ENCODE measurements at regions not wholly inside any gene's neighbourhood (a gene's known extent, or its start where the extent isn't known, plus 50 kb on each side); places are given as distances from the start of the nearest gene placed in this dataset.
A peak's percentile ranks its signal among the peaks of the same experiment; 100 is the strongest.

GRCh38 chr3:185306847-185307246 lies 53.0 kb upstream of the EHHADH start:
- TF ChIP-seq FOXM1 (IDR thresholded peaks at IDR 0.05; ENCODE audit: borderline replicate concordance, low read depth) (no peak), NFIC (IDR thresholded peaks at IDR 0.05) (no peak), TAF1 (IDR thresholded peaks at IDR 0.05; ENCODE audit: low read depth) (no peak), EGR1 (IDR thresholded peaks at IDR 0.05) (no peak), CEBPB (IDR thresholded peaks at IDR 0.05) (no peak), RAD21 (IDR thresholded peaks at IDR 0.05; ENCODE audit: low read depth) (no peak), MAX (IDR thresholded peaks at IDR 0.05) (no peak), TEAD4 (IDR thresholded peaks at IDR 0.05) (no peak), USF1 (IDR thresholded peaks at IDR 0.05) (no peak), EP300 (IDR thresholded peaks at IDR 0.05; ENCODE audit: borderline replicate concordance) (no peak), YY1 (IDR thresholded peaks at IDR 0.05; ENCODE audit: low read depth) (no peak), CREB1 (IDR thresholded peaks at IDR 0.05; ENCODE audit: low read depth) (no peak), TCF12 (IDR thresholded peaks at IDR 0.05; ENCODE audit: low read depth) (no peak), REST (IDR thresholded peaks at IDR 0.05; ENCODE audit: low read depth) (no peak), ZBTB7A (IDR thresholded peaks at IDR 0.05; ENCODE audit: low read depth) (no peak)

- TF ChIP-seq EP300 (IDR thresholded peaks at IDR 0.05; ENCODE audit: borderline replicate concordance) (no peak), FOXM1 (IDR thresholded peaks at IDR 0.05; ENCODE audit: borderline replicate concordance, low read depth) (no peak), TAF1 (IDR thresholded peaks at IDR 0.05; ENCODE audit: low read depth) (no peak), MAX (IDR thresholded peaks at IDR 0.05) (no peak), CREB1 (IDR thresholded peaks at IDR 0.05; ENCODE audit: low read depth) (no peak), TCF12 (IDR thresholded peaks at IDR 0.05; ENCODE audit: low read depth) (no peak), CEBPB (IDR thresholded peaks at IDR 0.05) (peak; percentile 9; the same call in 1 of the 2 replicates), RAD21 (IDR thresholded peaks at IDR 0.05; ENCODE audit: low read depth) (peak; percentile 74), ZBTB7A (IDR thresholded peaks at IDR 0.05; ENCODE audit: low read depth) (no peak), NFIC (IDR thresholded peaks at IDR 0.05) (no peak), REST (IDR thresholded peaks at IDR 0.05; ENCODE audit: low read depth) (no peak), EGR1 (IDR thresholded peaks at IDR 0.05) (no peak), USF1 (IDR thresholded peaks at IDR 0.05) (no peak), TEAD4 (IDR thresholded peaks at IDR 0.05) (no peak), YY1 (IDR thresholded peaks at IDR 0.05; ENCODE audit: low read depth) (no peak)
Measured at GRCh38 chr3:185308126-185308754, 54.4 kb upstream of the EHHADH start.

- TF ChIP-seq EP300 (IDR thresholded peaks at IDR 0.05; ENCODE audit: borderline replicate concordance) (no peak), CEBPB (IDR thresholded peaks at IDR 0.05) (no peak), MAX (IDR thresholded peaks at IDR 0.05) (no peak), NFIC (IDR thresholded peaks at IDR 0.05) (no peak), TCF12 (IDR thresholded peaks at IDR 0.05; ENCODE audit: low read depth) (no peak), FOXM1 (IDR thresholded peaks at IDR 0.05; ENCODE audit: borderline replicate concordance, low read depth) (no peak), EGR1 (IDR thresholded peaks at IDR 0.05) (no peak), TAF1 (IDR thresholded peaks at IDR 0.05; ENCODE audit: low read depth) (no peak), CREB1 (IDR thresholded peaks at IDR 0.05; ENCODE audit: low read depth) (no peak), TEAD4 (IDR thresholded peaks at IDR 0.05) (no peak), USF1 (IDR thresholded peaks at IDR 0.05) (no peak)
Measured at GRCh38 chr3:185309302-185309701, 53.6 kb upstream of the MAP3K13 start.

- TF ChIP-seq REST (IDR thresholded peaks at IDR 0.05; ENCODE audit: low read depth) (no peak), RAD21 (IDR thresholded peaks at IDR 0.05; ENCODE audit: low read depth) (no peak)
Measured at GRCh38 chr3:185309795-185310194, 53.1 kb upstream of the MAP3K13 start.
